ENCODE measurements at regions not wholly inside any gene's neighbourhood (a gene's known extent, or its start where the extent isn't known, plus 50 kb on each side); places are given as distances from the start of the nearest gene placed in this dataset.
"Not testable (repeated sequence)": the region's sequence is repeated elsewhere in the genome, so short reads cannot be mapped to it uniquely, and the experiment has no call there.

- Histone ChIP-seq H3K4me1 (ENCODE audit: control insufficient read depth in 2 of 3, insufficient read depth in 2 of 3, low read depth in 1 of 3, low read length in 3 of 3) (no peaks in the 10 kb centered on the region), H3K9me3 (ENCODE audit: control insufficient read depth in 2 of 3, insufficient read depth in 1 of 3, low read length in 3 of 3) (no peaks in the 10 kb centered on the region), H3K27ac (ENCODE audit: low read depth in 2 of 2, low read length in 2 of 2) (no peak overlapping the region), H3K4me3 (ENCODE audit: low read length in 3 of 3) (no peak overlapping the region), H3K9ac (ENCODE audit: low read length in 3 of 3) (no peak overlapping the region), H3K27me3 (ENCODE audit: control insufficient read depth, insufficient read depth, low read length) (no peaks in the 10 kb centered on the region), H3K36me3 (ENCODE audit: control insufficient read depth in 2 of 3, insufficient read depth in 3 of 3, low read length in 3 of 3) (no peaks in the 10 kb centered on the region)
- TF ChIP-seq CTCF (IDR thresholded peaks at IDR 0.05; ENCODE audit: borderline replicate concordance, extremely low read depth, insufficient read depth) = no peak
- DNase-seq (no peak), FAIRE-seq (no peak)
- intact Hi-C loops (cut with DNase I) = no loop called here
These were observed 76.6 kb upstream of the PAM start for GRCh38 chr5:102678267-102679058.

DNA sequence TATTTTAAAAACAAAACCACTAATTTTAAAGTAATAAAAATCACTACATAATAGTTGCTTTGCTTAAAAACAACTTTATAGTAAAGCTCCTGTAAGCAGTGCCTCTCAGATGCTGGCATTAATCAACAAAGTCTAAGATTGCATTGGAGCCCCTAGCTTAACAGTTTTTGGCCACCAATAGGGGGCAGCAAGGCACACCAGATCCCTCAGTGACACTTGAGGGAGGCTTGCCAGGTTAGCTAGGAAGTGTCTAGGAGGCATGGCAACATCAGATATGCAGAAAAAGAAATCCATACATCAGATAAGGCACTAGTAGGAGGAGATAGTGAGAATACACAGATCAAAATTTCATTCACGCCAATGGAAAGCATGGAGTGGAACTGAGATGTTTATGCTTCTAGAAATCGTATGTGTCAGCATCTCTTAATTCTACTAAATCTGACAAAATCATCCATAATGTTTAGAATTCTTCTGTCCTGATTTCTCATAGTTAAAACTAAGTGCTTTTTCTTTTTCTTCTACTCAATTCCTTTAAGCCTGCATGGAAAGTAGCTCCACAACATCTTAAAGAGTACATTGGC is 73.6 kb upstream of the PAM start:
- Histone ChIP-seq H3K4me3 (ENCODE audit: low read length in 3 of 3) (no peak overlapping the region), H3K36me3 (ENCODE audit: control insufficient read depth in 2 of 3, insufficient read depth in 3 of 3, low read length in 3 of 3) (no peaks in the 10 kb centered on the region), H3K27ac (ENCODE audit: low read depth in 2 of 2, low read length in 2 of 2) (no peak overlapping the region), H3K4me1 (ENCODE audit: control insufficient read depth in 2 of 3, insufficient read depth in 2 of 3, low read depth in 1 of 3, low read length in 3 of 3) (no peaks in the 10 kb centered on the region), H3K9me3 (ENCODE audit: control insufficient read depth in 2 of 3, insufficient read depth in 1 of 3, low read length in 3 of 3) (no peaks in the 10 kb centered on the region), H3K9ac (ENCODE audit: low read length in 3 of 3) (no peak overlapping the region), H3K27me3 (ENCODE audit: control insufficient read depth, insufficient read depth, low read length) (no peaks in the 10 kb centered on the region)
- DNase-seq (peak in 4 of 5 donors; percentile 66 to 90 (median 82)), FAIRE-seq (peak; percentile 86)
- intact Hi-C loops (cut with DNase I) = no loop called here
- TF ChIP-seq CTCF (IDR thresholded peaks at IDR 0.05; ENCODE audit: borderline replicate concordance, extremely low read depth, insufficient read depth) = peak; percentile 91

- no peak overlapping the region for H3K4me3 ChIP-seq (ENCODE audit: low read length in 3 of 3)
- FAIRE-seq = no peak
- no peak overlapping the region for H3K9ac ChIP-seq (ENCODE audit: low read length in 3 of 3)
- intact Hi-C loops (cut with DNase I) = no loop called here
- DNase-seq = no peak
- no peaks in the 10 kb centered on the region for H3K36me3 ChIP-seq (ENCODE audit: control insufficient read depth in 2 of 3, insufficient read depth in 3 of 3, low read length in 3 of 3)
- TF ChIP-seq CTCF (IDR thresholded peaks at IDR 0.05; ENCODE audit: borderline replicate concordance, extremely low read depth, insufficient read depth) = no peak
- no peaks in the 10 kb centered on the region for H3K27me3 ChIP-seq (ENCODE audit: control insufficient read depth, insufficient read depth, low read length)
- H3K4me1 ChIP-seq (ENCODE audit: control insufficient read depth in 2 of 3, insufficient read depth in 2 of 3, low read depth in 1 of 3, low read length in 3 of 3) = no peaks in the 10 kb centered on the region
- H3K27ac ChIP-seq (ENCODE audit: low read depth in 2 of 2, low read length in 2 of 2) = no peak overlapping the region
- no peaks in the 10 kb centered on the region for H3K9me3 ChIP-seq (ENCODE audit: control insufficient read depth in 2 of 3, insufficient read depth in 1 of 3, low read length in 3 of 3)
These were observed 72.9 kb upstream of the PAM start for GRCh38 chr5:102682101-102682647.

DNA sequence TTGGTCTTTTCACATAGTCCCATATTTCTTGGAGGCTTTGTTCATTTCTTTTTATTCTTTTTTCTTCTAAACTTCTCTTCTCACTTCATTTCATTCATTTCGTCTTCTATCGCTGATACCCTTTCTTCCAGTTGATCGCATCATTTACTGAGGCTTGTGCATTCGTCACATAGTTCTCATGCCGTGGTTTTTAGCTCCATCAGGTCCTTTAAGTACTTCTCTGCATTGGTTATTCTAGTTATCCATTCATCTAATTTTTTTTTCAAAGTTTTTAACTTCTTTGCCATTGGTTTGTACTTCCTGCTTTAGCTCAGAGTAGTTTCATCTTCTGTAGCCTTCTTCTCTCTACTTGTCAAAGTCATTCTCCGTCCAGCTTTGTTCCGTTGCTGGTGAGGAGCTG is 67.0 kb upstream of the PAM start:
- H3K36me3 ChIP-seq (ENCODE audit: control insufficient read depth in 2 of 3, insufficient read depth in 3 of 3, low read length in 3 of 3); H3K4me3 ChIP-seq (ENCODE audit: low read length in 3 of 3); H3K27me3 ChIP-seq (ENCODE audit: control insufficient read depth, insufficient read depth, low read length); FAIRE-seq; H3K4me1 ChIP-seq (ENCODE audit: control insufficient read depth in 2 of 3, insufficient read depth in 2 of 3, low read depth in 1 of 3, low read length in 3 of 3); H3K9ac ChIP-seq (ENCODE audit: low read length in 3 of 3); H3K27ac ChIP-seq (ENCODE audit: low read depth in 2 of 2, low read length in 2 of 2); intact Hi-C loops (cut with DNase I); H3K9me3 ChIP-seq (ENCODE audit: control insufficient read depth in 2 of 3, insufficient read depth in 1 of 3, low read length in 3 of 3); DNase-seq: not testable (repeated sequence)

DNA sequence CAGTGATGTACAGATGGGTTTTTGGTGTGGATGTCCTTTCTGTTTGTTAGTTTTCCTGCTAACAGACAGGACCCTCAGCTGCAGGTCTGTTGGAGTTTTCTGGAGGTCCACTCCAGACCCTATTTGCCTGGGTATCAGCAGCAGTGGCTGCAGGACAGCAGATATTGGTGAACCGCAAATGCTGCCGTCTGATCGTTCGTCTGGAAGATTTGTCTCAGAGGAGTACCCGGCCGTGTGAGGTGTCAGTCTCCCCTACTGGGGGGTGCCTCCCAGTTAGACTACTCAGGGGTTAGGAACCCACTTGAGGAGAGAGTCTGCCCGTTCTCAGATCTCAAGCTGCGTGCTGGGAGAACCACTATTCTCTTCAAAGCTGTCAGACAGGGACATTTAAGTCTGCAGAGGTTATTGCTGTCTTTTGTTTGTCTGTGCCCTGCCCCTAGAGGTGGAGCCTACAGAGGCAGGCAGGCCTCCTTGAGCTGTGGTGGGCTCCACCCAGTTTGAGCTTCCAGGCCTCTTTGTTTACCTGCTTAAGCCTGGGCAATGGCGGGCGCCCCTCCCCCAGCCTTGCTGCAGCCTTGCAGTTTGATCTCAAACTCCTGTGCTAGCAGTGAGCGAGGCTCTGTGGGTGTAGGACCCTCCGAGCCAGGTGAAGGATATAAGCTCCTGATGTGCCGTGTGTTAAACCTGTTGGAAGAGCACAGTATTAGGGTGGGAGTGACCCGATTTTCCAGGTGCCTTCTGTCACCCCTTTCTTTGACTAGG is 66.3 kb upstream of the PAM start:
- DNase-seq = peak in 1 of 5 donors; percentile 39
- H3K27ac ChIP-seq (ENCODE audit: low read depth in 2 of 2, low read length in 2 of 2); H3K9me3 ChIP-seq (ENCODE audit: control insufficient read depth in 2 of 3, insufficient read depth in 1 of 3, low read length in 3 of 3); intact Hi-C loops (cut with DNase I); H3K4me3 ChIP-seq (ENCODE audit: low read length in 3 of 3); H3K4me1 ChIP-seq (ENCODE audit: control insufficient read depth in 2 of 3, insufficient read depth in 2 of 3, low read depth in 1 of 3, low read length in 3 of 3); FAIRE-seq; H3K27me3 ChIP-seq (ENCODE audit: control insufficient read depth, insufficient read depth, low read length); H3K9ac ChIP-seq (ENCODE audit: low read length in 3 of 3); H3K36me3 ChIP-seq (ENCODE audit: control insufficient read depth in 2 of 3, insufficient read depth in 3 of 3, low read length in 3 of 3): not testable (repeated sequence)

All from kidney (tissue), 13 donors.